ENCODE measurements at regions not wholly inside any gene's neighbourhood (a gene's known extent, or its start where the extent isn't known, plus 50 kb on each side); places are given as distances from the start of the nearest gene placed in this dataset.

GRCh38 chr11:130617001-130617400 is 168.6 kb downstream of the ADAMTS15 start:
- no peak for DNase-seq

- no peak for DNase-seq
Measured at GRCh38 chr11:130620548-130620947, 172.1 kb downstream of the ADAMTS15 start.

- peak; percentile 67 for DNase-seq
Measured at GRCh38 chr11:130622141-130622542, 173.7 kb downstream of the ADAMTS15 start.

- DNase-seq: no peak
Measured at GRCh38 chr11:130623670-130624668, 175.5 kb downstream of the ADAMTS15 start.

GRCh38 chr11:130624971-130625544 is 176.6 kb downstream of the ADAMTS15 start:
- DNase-seq: no peak

- DNase-seq: no peak
Measured at GRCh38 chr11:130625578-130626306, 177.3 kb downstream of the ADAMTS15 start.

GRCh38 chr11:130629039-130629438 is 180.6 kb downstream of the ADAMTS15 start:
- DNase-seq: no peak

- DNase-seq: no peak
Measured at GRCh38 chr11:130631119-130631518, 182.7 kb downstream of the ADAMTS15 start.

- DNase-seq: no peak
Measured at GRCh38 chr11:130633466-130633865, 185.0 kb downstream of the ADAMTS15 start.

GRCh38 chr11:130634186-130634585 is 185.7 kb downstream of the ADAMTS15 start:
- no peak for DNase-seq

GRCh38 chr11:130634961-130635473 is 186.6 kb downstream of the ADAMTS15 start:
- peak; percentile 75 for DNase-seq

- no peak for DNase-seq
Measured at GRCh38 chr11:130635937-130636630, 187.6 kb downstream of the ADAMTS15 start.

- DNase-seq: peak; percentile 92
Measured at GRCh38 chr11:130636722-130637464, 188.4 kb downstream of the ADAMTS15 start.

- DNase-seq: no peak
Measured at GRCh38 chr11:130637566-130637965, 189.1 kb downstream of the ADAMTS15 start.

- no peak for DNase-seq
Measured at GRCh38 chr11:130638033-130638432, 189.6 kb downstream of the ADAMTS15 start.

GRCh38 chr11:130638624-130639023 is 190.2 kb downstream of the ADAMTS15 start:
- DNase-seq: no peak

- no peak for DNase-seq
Measured at GRCh38 chr11:130639369-130639768, 190.9 kb downstream of the ADAMTS15 start.

GRCh38 chr11:130640526-130640925 is 192.1 kb downstream of the ADAMTS15 start:
- no peak for DNase-seq

GRCh38 chr11:130641876-130642275 is 193.4 kb downstream of the ADAMTS15 start:
- DNase-seq: no peak

GRCh38 chr11:130642994-130643393 is 194.5 kb downstream of the ADAMTS15 start:
- no peak for DNase-seq

GRCh38 chr11:130644187-130644586 is 195.7 kb downstream of the ADAMTS15 start:
- DNase-seq: no peak

All from DMS153 (cell line).